ENCODE measurements at regions not wholly inside any gene's neighbourhood (a gene's known extent, or its start where the extent isn't known, plus 50 kb on each side); places are given as distances from the start of the nearest gene placed in this dataset.

GRCh38 chr1:36576551-36577110 is 93.9 kb upstream of the CSF3R start:
- H3K27me3 ChIP-seq (replicated peaks; ENCODE audit: insufficient read depth, low read length) = peaks cover 77% of the 10 kb centered on the region
- H4K20me1 ChIP-seq (ENCODE audit: insufficient read depth, low read length) = no peaks in the 10 kb centered on the region
- DNase-seq = no peak
- H3K9me2 ChIP-seq (replicated peaks; ENCODE audit: insufficient read depth, low read length) = no peaks in the 10 kb centered on the region
- no peak overlapping the region for H3K4me3 ChIP-seq (ENCODE audit: low read length)
- H3F3A ChIP-seq (ENCODE audit: insufficient read depth, low read length) = no peaks in the 10 kb centered on the region
- no peaks in the 10 kb centered on the region for H3K79me2 ChIP-seq (ENCODE audit: low read length)
- H2AFZ ChIP-seq (ENCODE audit: low read length) = no peak overlapping the region
- H3K9ac ChIP-seq (ENCODE audit: low read length) = no peak overlapping the region
- no peak for TF ChIP-seq EZH2phosphoT487 (IDR thresholded peaks at IDR 0.05; ENCODE audit: low read length)
- no peak for TF ChIP-seq CTCF (IDR thresholded peaks at IDR 0.05; ENCODE audit: low read length)
- TF ChIP-seq EZH2 (optimal IDR thresholded peaks at IDR 0.05; ENCODE audit: low read depth, low read length) = no peak
- H3K4me2 ChIP-seq (ENCODE audit: low read depth, low read length) = no peak overlapping the region
- no peak overlapping the region for H3K27ac ChIP-seq (ENCODE audit: low read length)
- H3K9me3 ChIP-seq (replicated peaks; ENCODE audit: insufficient read depth, low read length) = no peaks in the 10 kb centered on the region
- H3K36me3 ChIP-seq (replicated peaks; ENCODE audit: insufficient read depth, low read length) = no peaks in the 10 kb centered on the region
- H3K4me1 ChIP-seq (ENCODE audit: low read length) = no peaks in the 10 kb centered on the region

- Histone ChIP-seq H3F3A (ENCODE audit: insufficient read depth, low read length) (no peaks in the 10 kb centered on the region), H3K27me3 (replicated peaks; ENCODE audit: insufficient read depth, low read length) (peaks cover 72% of the 10 kb centered on the region), H3K36me3 (replicated peaks; ENCODE audit: insufficient read depth, low read length) (no peaks in the 10 kb centered on the region), H3K4me1 (ENCODE audit: low read length) (no peaks in the 10 kb centered on the region), H4K20me1 (ENCODE audit: insufficient read depth, low read length) (no peaks in the 10 kb centered on the region), H3K9me2 (replicated peaks; ENCODE audit: insufficient read depth, low read length) (no peaks in the 10 kb centered on the region), H3K27ac (ENCODE audit: low read length) (no peak overlapping the region), H2AFZ (ENCODE audit: low read length) (no peak overlapping the region), H3K9ac (ENCODE audit: low read length) (no peak overlapping the region), H3K9me3 (replicated peaks; ENCODE audit: insufficient read depth, low read length) (no peaks in the 10 kb centered on the region), H3K4me3 (ENCODE audit: low read length) (no peak overlapping the region), H3K79me2 (ENCODE audit: low read length) (no peaks in the 10 kb centered on the region), H3K4me2 (ENCODE audit: low read depth, low read length) (no peak overlapping the region)
- no peak for DNase-seq
- TF ChIP-seq EZH2phosphoT487 (IDR thresholded peaks at IDR 0.05; ENCODE audit: low read length) = no peak
- TF ChIP-seq CTCF (IDR thresholded peaks at IDR 0.05; ENCODE audit: low read length) = peak; percentile 61
These were observed 93.4 kb upstream of the CSF3R start for GRCh38 chr1:36576118-36576517.

- Histone ChIP-seq H3K27me3 (replicated peaks; ENCODE audit: insufficient read depth, low read length) (peaks cover 71% of the 10 kb centered on the region), H2AFZ (ENCODE audit: low read length) (no peak overlapping the region), H3F3A (ENCODE audit: insufficient read depth, low read length) (no peaks in the 10 kb centered on the region), H4K20me1 (ENCODE audit: insufficient read depth, low read length) (no peaks in the 10 kb centered on the region), H3K4me1 (ENCODE audit: low read length) (no peaks in the 10 kb centered on the region), H3K4me3 (ENCODE audit: low read length) (no peak overlapping the region), H3K9me2 (replicated peaks; ENCODE audit: insufficient read depth, low read length) (no peaks in the 10 kb centered on the region), H3K27ac (ENCODE audit: low read length) (no peak overlapping the region), H3K36me3 (replicated peaks; ENCODE audit: insufficient read depth, low read length) (no peaks in the 10 kb centered on the region), H3K9me3 (replicated peaks; ENCODE audit: insufficient read depth, low read length) (no peaks in the 10 kb centered on the region), H3K9ac (ENCODE audit: low read length) (no peak overlapping the region), H3K4me2 (ENCODE audit: low read depth, low read length) (no peak overlapping the region), H3K79me2 (ENCODE audit: low read length) (no peaks in the 10 kb centered on the region)
- TF ChIP-seq EZH2phosphoT487 (IDR thresholded peaks at IDR 0.05; ENCODE audit: low read length) = no peak
- no peak for TF ChIP-seq EZH2 (optimal IDR thresholded peaks at IDR 0.05; ENCODE audit: low read depth, low read length)
- TF ChIP-seq CTCF (IDR thresholded peaks at IDR 0.05; ENCODE audit: low read length) = no peak
- DNase-seq = no peak
These were observed 90.7 kb upstream of the CSF3R start for GRCh38 chr1:36573445-36573844.
